GM04504 (cell line): ENCODE measurements at regions not wholly inside any gene's neighbourhood (a gene's known extent, or its start where the extent isn't known, plus 50 kb on each side); places are given as distances from the start of the nearest gene placed in this dataset.
"Not testable (repeated sequence)": the region's sequence is repeated elsewhere in the genome, so short reads cannot be mapped to it uniquely, and the experiment has no call there.

Experiments used
- DNase-seq: peaks from one replicate; pipeline ENCODE4 v3.0.0-alpha.2; 2012; ENCODE audit warnings: low read depth

DNA sequence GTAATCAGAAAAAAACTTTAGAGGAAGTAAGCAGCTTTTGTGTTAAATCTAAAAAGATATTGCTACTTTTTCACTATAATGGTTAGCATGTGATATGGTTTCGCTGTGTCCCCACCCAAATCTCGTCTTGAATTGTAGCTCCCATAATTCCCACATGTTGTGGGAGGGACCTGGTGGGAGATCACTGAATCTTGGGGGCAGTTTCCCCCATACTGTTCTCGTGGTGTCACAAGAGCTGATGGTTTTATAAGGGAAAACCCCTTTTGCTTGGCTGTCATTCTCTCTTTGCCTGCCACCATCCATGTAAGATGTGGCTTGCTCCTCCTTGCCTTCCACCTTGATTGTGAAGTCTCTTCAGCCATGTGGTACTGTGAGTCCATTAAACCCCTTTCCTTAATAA is 117.1 kb downstream of the KCNJ2 start:
- no peak for DNase-seq

DNA sequence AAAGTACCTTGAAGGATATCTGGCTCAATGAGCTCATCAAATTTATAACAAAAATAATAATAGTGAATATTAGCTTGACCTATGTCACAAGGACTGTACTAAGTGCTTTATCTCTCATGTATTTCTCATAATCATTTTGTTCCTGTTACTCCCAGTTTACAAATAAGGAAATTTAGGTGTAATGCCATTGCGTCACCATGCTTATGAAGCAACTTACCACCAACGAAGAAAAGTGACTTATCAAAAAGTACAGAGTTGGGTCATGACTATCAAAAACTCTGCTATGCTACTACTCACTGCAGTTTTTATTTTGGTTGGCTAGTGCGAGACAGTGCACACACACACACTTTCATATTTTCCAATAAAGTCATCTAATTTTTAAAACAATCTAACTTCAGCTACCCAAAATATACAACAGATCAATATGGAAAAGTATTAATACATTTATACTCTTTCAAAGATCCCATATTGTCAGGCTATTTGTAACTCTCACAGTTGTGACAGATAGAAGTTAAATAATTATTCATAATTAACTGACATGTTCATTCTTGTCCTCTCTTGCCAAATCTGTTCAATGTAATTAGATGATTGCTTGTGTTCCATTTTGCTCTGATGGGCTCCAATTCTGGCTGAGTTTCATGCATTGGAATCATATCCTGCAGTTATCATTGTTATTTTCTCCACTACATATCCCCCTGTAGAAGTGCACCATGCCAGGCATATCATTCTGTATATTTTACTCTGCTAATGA is 119.4 kb downstream of the KCNJ2 start:
- DNase-seq = no peak

DNA sequence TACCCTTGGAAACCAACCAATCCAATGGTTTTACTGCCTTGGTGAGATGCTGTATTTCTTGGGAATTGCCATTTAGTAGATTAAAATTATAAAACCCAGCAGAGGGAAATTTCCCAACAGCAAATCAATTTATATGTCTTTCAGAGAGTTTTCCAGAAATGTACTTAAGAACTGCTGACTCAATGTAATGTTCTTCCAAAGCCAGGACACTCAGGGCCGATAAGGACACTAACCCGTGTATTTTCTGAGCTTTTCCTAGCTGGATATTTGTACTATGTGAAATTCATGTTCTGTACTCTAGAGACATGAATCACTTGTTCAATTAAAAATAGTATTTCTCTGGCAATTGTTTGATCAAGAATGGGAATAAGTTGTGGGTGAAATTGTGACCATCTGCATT is 121.4 kb downstream of the KCNJ2 start:
- DNase-seq = no peak

DNA sequence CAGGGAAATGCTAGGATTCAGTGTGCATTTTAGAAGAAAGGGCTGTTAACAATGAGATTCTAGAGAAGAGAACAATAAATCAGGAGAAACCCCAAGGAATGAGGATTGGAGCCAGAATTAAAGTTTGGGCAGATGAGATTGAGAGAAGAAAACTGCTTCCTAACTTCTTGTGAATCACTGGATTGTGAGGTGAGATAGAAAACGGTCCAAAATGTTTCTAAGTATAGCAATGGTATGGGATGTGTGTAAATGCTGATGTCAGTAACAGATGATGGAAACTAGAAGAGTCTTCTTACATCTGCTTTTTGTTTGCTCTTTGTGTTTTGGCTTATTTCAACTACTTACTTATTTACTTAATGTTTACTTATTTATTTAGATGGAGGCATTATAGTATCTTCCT is 123.0 kb downstream of the KCNJ2 start:
- no peak for DNase-seq

DNA sequence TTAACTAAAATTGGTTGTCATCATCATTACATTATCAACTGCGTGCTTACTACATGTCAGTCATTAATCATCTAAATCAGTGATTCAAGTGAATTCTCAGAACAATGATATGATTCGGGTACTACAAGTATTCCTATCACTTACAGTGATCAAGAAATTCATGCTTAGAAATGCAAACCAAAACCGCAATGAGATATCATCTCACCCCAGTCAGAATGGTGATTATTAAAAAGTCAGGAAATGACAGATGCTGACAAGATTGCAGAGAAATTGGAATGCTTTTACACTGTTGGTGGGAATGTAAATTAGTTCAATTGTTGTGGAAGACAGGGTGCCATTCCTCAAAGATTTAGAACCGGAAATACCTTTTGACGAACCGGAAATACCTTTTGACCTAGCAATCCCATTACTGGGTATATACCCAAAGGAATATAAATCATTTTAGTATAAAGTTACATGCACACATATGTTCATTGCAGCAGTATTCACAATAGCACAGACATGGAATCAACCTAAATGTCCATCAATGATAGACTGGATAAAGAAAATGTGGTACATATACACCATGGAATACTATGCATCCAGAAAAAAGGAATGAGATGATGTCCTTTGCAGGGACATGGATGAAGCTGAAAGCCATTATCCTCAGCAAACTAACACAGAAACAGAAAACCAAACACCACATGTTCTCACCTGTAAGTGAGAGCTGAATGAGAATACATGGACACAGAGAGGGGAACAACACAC is 124.4 kb downstream of the KCNJ2 start:
- DNase-seq = not testable (repeated sequence)

DNA sequence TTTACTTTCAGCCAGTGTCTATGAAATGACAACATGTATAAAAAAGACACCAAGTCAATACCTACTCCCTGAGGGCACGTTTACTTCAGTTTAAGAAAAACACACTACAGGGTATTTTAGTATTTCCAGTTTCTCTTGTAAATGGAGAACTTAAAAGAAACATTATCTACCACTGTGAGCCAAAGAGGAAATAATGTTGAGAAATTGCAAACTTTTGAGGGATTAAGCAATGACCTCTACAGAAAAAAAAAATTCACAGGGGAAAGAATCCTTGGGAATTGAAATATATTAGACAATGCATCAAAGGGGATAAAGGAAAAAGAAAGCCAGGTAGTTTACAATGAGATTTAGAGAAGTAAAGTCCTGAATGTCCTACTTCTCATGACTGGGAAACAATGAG is 126.0 kb downstream of the KCNJ2 start:
- no peak for DNase-seq

DNA sequence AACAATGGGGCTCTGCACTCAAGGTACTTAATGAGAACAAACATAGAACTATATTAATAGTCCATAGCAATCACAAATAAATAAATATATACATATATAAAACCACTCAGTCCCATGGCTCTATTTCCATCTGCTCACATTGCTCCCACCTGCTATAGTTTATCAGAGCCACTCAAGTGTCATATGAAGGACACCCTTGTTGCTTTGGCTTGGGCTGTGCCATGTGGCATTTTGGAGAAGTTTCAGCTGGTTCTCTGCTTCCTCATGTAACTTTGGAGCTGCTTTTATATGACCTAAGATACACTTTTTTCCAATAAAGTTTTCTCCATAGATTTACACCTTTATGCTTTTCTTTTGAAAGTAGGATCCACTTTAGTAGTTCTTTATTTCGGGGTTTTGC is 126.4 kb downstream of the KCNJ2 start:
- no peak for DNase-seq

DNA sequence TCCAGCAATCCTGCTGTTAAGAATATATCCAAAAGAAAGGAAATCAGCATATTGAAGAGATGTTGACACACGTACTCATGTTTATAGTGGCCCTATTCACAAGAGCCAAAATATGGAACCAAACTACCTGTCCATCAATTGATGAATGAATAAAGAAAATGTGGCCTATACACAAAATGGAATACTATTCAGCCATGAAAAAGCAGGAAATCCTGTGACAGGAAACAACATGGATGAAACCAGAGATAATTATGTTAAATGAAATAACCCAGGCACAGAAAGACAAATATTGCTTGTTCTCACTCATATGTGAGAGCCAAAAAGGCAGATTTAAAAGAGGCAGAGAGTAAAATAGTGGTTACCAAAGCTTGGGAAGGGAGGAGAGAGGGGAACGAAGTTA is 127.1 kb downstream of the KCNJ2 start:
- DNase-seq = no peak

DNA sequence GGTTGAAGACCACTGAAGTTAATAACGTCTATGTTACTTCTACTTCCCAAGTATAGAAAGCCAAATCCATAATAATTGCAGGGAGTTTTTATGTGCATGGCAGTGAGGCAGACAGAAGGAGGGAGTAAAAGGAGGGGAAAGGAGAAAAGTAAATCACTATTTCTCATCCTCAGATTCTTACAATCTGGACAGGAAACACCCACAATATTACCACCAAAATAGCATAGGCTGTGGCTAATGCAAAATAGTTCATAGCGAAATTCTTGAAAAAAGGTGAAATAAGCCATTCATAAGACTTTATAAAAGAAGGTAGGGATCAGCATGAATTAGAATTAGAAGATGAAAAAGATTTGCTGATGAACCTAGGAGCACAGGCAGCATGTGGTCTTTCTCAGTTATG is 128.1 kb downstream of the KCNJ2 start:
- DNase-seq = no peak

DNA sequence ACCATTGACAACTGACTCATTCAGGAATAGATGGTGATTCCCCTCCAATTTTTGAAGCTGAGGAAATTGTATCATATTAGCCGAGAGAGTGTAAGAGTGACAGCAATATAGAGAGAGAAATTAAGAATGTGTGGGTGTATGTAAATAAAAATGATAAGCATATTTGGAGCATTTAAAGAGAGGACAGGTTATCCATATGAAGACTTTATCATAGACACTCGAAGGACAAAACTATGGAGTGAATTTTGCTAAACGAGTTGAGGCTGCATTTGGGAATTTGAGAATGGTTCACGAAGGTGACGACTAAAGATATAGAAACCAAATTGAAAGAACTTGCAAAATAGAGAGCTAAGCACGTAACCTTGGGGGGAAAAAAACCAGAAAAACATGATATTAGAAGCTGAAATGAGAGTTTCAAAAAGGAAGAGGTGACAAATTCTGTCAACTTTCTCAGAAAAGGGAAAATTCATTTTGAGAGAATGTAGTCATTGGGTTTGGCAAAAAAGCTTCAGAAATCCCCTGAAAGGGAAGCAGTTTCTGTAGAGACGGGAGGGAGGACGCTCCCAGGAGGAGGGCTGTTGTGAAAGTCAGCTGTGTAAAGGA is 129.7 kb downstream of the KCNJ2 start:
- DNase-seq = no peak

DNA sequence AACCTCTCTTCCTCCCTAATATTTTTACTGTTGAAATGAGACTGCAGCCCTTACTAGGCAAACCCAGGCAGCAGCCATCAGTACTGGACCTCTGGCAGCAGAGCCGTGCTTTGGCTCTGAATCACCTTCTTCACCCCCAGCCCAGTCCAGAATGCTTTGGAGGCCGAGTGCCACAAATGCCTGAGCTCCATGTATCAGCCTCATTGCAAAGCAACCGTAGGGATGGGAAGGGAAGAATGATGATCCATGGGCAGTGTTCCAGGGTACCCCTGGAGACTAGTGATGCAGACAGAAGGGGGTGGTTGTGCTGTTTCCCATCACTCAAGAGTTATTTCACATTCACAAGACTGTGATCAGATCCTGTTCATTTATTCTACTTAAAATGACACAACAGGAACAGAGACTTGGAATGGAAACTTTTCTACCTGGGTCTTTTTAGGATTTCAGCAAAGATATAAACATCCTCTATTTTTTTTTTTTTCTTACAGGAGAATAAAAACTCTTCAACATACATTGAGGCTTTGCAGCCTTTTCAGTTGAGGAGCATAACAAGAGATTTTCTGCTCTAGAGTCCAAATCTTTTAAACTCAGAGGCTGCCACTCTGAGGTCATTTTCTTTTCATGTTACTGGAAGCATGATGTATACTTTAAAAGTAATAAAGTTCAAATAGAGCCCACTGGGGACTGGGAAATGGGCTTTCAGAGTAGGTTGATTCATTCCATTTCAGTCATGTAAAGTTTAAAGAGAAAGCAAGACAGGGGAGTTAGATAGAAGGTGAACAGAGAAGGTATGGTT is 138.3 kb downstream of the KCNJ2 start:
- DNase-seq = no peak

DNA sequence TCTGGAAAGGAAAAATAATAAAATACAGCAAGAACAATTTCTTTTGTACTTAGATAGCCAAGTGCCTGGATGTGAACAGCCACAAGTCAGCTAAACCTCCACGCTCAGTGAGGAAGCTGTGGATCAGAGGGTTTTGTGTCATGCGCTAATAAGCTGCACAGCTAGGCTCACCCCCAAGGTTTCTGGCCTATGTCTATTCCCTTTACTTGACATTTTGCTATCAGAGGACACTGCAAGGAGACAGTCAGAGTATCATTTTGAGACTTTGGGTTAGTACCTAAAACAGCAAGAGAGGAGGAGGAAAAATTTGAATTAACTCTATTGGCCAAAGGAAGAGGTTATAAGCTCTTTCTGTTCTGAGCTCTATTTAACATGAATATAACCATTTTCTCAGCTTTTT is 139.3 kb downstream of the KCNJ2 start:
- DNase-seq = no peak

DNA sequence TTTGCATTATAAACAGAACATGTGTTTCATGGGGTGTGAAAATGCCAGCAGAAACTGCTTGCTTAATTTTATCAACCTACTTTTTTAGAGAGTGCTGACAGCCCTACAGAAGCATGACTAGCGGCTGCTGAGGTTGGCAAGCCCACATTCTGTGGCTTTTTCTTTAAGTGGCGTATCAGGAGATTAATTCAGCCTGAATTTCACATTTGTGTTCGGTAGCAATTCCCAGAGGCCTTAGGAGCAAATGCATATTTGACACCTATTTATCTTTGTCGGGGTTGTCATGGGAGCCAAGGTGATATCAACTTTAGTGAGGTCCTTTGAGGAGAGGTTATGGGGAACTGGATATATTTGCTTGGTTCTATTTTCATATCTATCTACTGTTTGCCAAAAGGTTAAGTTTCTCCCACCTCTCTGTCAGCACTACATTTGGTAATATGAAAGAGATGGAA is 140.9 kb downstream of the KCNJ2 start:
- no peak for DNase-seq

DNA sequence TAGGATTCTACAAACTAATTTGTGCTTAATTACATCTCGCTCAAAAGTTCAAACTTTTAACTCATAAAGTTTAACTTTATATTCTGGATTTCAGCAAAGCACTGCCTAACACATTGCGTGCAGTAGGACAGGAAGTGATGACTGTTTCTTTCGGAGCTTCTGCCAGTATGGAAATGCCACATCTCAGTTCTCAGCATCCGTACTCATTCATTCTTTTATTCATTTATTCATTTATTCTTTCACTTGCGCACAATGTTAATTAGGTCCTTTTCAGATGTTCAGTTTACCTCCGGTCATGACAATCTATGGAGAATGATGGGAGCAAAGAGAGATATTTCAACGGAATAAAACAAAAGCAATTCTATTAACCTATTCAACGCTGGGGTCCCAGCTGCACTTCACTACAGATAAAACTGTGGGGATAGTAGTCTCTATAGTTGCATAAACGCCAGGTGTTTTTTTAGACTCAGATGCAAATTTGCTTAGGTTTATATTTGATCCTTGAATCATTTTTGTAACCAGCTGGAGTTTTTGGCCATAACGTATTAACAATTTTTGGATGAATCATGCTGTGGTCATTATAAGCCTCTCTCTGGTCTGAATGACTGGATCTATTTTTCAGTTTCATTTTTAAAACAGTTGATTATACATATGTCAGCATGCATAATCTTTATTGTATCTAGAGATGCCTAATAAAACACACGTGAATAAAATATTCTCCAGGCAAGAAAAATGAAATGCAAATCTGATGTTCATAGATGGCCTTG is 143.9 kb downstream of the KCNJ2 start:
- no peak for DNase-seq

DNA sequence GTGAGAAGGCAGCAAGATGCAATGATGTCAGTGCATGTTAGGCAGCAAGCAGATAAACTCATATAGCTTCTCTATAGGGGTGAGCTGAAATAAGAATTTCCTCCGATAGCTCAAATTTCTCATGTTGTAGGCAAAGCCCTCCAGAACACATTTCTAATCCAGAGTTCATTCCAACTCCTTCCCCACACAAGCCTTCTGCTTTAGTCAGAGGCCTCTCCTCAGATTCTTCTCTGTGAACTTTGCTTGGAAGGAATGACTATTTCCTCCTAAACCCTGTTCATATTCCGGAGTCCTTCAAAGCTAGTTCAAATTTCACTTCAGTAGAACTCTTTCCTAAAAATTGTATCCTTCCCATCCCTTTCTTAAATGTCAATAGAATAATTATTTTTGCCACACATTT is 144.8 kb downstream of the KCNJ2 start:
- DNase-seq = no peak

DNA sequence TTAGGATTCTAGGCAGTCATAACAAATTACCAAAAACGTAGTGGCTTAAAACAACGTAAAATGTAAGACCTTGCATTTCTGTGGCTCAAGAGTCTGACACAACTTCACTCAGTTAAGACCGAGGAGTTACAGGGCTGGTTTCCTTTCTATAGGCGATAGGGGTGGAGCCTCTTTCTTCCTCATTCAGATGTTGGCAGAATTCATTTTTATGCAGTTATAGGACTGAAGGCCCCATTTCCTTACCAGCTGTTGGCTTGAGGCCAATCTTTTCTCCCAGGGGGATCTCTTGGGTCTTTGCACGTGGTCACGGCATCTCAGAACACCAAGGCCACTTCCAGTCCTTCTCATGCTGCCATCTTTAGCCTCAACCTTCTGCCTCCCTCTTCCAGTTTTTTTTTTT is 145.2 kb downstream of the KCNJ2 start:
- DNase-seq = no peak

DNA sequence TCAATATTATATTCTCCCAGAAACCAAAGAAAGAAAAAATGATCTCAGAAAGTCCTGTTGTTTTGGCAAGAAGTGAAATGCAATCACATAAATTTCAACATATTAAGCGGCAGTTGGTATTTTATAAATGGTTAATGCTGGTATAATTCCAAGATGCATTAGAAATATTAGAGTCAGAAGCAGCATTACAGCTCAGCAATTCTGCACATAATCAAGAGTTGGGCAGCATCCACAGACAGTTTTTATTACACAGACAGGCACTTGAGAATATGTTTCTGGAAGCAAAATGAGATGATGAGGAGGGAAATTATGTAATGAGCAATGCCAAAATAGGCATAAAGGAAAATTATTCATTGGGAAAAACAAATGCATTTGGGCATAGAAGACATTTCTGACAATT is 148.1 kb downstream of the KCNJ2 start:
- DNase-seq = no peak

DNA sequence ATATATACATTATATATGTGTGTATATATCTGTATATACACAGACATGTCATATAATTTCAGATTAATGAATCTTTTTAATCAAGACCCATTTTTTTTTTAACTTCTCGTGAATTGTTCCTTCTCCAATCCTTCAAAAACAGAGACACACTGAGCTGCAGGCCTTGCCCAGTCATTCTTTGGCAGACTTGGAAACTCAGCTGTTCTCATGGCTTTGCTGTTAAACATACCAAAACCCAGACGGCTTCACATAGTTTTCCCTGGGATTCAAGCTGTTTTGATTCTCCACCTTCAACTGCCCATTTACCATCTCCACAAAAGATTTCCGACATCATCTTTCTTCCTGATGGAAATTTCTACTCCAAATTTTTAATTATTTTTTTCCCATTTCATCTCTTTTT is 148.7 kb downstream of the KCNJ2 start:
- DNase-seq = no peak

DNA sequence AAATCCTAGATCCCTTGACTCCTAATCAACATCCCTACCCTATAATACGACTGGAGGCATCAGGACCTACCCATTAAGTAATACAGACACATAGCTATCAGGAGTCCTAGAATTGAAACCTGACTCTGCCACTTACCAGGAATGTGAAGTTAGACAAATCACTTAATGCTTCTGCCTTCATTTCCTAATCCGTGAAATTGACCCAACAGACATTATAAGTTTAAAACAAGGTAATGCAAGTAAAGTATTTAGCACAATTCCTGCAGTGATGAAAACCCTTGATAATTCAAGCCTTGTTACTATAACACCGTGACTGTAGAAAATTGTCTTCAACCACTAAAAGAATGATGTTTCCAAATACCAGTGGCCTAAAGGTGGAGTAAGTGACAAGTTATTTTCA is 150.2 kb downstream of the KCNJ2 start:
- no peak for DNase-seq

DNA sequence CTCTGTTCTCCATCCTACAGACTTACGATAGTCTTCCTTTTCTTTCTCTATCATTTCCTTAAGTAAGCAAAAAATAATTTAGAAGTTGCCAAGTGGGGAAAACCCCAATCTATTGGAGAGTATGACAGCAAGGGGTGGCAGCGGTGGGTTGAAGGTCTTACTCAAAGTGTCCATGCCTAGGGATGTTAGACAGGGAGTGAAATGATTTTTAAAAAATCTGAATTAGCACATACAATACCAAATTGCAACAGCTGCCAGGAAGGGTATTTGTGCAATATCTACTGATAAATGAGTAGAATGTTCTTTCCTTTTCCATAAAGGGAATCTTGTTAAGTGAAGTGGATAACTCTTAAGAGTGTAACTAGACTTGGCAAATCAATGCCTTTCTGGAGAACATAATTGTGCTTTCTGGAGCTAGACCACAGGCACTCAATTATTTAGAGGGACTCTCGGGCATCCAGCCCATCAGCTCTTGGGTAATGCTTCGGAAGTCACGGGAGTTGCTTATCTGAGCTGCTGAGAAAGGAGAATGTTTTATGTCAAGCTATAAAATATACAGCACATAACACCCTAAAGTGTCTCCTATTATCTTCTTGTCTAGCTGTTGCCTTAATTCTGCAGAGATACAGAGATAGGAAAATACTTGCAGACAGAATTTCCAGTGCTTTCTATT is 151.5 kb downstream of the KCNJ2 start:
- DNase-seq = no peak

DNA sequence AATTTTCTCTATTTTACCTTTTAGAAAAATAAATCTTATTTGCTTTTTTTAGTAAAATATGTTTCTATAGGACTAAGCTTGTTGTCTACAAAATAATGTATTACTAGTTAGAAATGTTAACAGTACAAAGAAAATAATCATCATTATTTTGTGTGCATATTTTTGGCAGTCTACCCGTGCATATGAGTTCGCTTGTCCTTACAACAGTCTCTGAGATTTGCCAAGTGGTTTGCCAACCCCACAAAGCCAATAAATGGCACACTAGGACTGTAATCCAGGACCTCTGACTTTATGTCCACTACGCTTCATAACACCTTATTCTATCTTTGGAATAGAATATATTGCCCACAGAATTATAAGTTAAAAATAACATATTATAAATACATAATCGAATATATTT is 152.0 kb downstream of the KCNJ2 start:
- DNase-seq = no peak
